ENCODE measurements at regions not wholly inside any gene's neighbourhood (a gene's known extent, or its start where the extent isn't known, plus 50 kb on each side); places are given as distances from the start of the nearest gene placed in this dataset.
"Not testable (repeated sequence)": the region's sequence is repeated elsewhere in the genome, so short reads cannot be mapped to it uniquely, and the experiment has no call there.

DNA sequence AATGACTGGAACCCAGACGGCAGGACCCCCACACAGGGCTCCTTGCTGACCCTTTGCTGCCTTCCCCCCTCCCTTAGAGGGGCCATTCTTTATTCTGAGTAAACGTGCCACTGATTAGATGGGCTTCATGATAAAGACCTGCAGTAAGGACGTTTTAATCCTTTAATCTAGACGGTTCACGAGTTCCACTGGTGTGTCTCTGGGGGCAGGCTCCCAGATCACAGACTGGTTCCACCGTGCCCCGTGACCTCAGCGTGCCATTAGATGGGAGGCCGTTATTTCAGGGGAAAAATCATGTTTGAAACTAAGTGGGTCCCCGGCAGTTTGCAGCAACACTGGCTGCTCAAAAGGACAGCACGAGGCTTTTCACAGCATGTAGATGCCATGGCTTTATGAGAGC is 246.9 kb upstream of the PLGLB2 start:
- not testable (repeated sequence) for TF ChIP-seq CTCF (IDR thresholded peaks at IDR 0.05; ENCODE audit: low read depth, low read length, missing input control); RAD21 (IDR thresholded peaks at IDR 0.05); SP1 (IDR thresholded peaks at IDR 0.05); ZBTB33 (IDR thresholded peaks at IDR 0.05)
- TF ChIP-seq, protein P1, sequence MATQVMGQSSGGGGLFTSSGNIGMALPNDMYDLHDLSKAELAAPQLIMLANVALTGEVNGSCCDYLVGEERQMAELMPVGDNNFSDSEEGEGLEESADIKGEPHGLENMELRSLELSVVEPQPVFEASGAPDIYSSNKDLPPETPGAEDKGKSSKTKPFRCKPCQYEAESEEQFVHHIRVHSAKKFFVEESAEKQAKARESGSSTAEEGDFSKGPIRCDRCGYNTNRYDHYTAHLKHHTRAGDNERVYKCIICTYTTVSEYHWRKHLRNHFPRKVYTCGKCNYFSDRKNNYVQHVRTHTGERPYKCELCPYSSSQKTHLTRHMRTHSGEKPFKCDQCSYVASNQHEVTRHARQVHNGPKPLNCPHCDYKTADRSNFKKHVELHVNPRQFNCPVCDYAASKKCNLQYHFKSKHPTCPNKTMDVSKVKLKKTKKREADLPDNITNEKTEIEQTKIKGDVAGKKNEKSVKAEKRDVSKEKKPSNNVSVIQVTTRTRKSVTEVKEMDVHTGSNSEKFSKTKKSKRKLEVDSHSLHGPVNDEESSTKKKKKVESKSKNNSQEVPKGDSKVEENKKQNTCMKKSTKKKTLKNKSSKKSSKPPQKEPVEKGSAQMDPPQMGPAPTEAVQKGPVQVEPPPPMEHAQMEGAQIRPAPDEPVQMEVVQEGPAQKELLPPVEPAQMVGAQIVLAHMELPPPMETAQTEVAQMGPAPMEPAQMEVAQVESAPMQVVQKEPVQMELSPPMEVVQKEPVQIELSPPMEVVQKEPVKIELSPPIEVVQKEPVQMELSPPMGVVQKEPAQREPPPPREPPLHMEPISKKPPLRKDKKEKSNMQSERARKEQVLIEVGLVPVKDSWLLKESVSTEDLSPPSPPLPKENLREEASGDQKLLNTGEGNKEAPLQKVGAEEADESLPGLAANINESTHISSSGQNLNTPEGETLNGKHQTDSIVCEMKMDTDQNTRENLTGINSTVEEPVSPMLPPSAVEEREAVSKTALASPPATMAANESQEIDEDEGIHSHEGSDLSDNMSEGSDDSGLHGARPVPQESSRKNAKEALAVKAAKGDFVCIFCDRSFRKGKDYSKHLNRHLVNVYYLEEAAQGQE (IDR thresholded peaks at IDR 0.05), result not testable (repeated sequence)
